ENCODE measurements at regions not wholly inside any gene's neighbourhood (a gene's known extent, or its start where the extent isn't known, plus 50 kb on each side); places are given as distances from the start of the nearest gene placed in this dataset.
"Not testable (repeated sequence)": the region's sequence is repeated elsewhere in the genome, so short reads cannot be mapped to it uniquely, and the experiment has no call there.

DNA sequence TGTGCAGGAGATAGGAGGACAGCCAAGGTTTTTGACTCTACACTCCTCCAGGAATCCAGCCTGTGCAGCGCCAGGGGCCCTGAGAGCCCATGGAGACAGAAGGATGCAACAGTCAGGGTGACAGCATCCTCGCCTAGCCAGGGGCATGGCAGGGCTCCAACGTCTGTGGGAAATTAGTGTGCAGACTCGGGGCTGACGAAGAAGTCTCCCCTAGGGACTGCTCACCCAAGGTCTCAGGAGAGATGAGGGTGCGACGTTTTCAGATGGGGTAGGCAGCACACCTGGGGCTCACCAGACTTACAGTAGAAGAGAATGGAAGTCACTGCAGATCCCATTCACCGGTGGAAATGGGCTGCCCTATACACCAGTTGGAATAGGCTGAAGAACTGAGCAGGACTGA lies 241.7 kb downstream of the SETD4 start:
- no peaks in the 10 kb centered on the region for H3K9me3 ChIP-seq
- H4K20me1 ChIP-seq, result no peaks in the 10 kb centered on the region
- no peak overlapping the region for H3K4me3 ChIP-seq
- no peak for TF ChIP-seq Cebpa-rat (IDR thresholded peaks at IDR 0.05)
- no peaks in the 10 kb centered on the region for H3K36me3 ChIP-seq
- H3K27me3 ChIP-seq, result no peaks in the 10 kb centered on the region
- no peak overlapping the region for H3K27ac ChIP-seq
- no peaks in the 10 kb centered on the region for H3K4me1 ChIP-seq
- H3K4me2 ChIP-seq, result 0 out of 2 replicates have a peak overlapping the region, but pooled peaks have one; percentile 1
- no peak overlapping the region for H3K9ac ChIP-seq

DNA sequence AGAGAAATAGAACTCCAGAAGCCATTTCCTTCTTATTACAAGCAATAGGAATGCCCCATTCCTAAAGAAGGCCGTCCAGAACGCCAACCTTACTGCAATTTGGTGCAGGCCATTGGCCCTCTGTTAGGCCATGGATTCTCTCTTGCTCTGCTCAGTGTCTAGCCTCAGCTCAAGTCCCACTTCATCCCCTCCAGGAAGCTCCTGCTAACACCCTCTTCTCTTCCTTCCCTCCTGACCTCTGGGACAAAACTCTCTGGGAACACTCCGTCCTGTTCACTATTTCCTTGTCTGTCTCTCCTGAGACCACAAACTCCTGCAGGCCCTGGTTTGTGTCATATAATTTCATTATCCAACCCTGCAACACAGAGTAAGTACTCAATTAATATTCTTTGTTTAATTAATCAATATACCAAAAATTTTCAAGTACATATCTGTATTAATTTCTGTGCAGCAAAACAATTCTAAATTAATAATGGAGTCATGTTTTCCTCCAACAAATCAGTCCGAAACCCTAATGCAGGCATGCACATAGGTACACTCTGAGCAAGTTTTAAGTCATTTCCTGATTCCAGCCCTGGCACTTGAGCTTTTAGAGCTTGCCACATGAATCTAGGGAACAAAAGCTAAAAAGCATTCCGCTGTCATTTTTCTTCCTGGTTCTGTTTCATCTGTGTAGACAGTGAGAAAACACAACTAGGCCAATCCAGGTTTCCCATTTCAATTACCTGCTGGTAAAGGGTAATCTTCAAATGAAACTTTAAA lies 245.3 kb downstream of the SETD4 start:
- H3K4me1 ChIP-seq, result no peaks in the 10 kb centered on the region

DNA sequence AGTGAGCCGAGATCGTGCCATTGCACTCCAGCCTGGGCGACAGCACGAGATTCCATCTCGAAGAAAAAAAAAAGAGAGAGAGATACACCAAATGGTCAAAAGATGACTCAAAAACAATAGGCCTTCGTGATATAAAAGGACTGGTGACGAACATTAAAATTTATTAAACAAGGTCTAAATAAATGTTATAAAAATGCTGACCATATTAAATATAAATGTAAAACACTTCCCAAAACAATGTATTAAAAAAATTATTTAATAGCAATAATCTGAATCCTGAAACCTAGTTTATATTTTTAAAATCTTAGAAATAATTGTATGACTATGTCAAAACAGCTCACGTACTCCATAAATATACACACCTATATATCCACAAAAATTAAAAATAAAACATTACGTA lies 247.6 kb downstream of the SETD4 start:
- no peak overlapping the region for H3K27ac ChIP-seq
- no peak overlapping the region for H3K4me3 ChIP-seq
- no peak for TF ChIP-seq Cebpa-rat (IDR thresholded peaks at IDR 0.05)
- no peaks in the 10 kb centered on the region for H3K27me3 ChIP-seq
- no peaks in the 10 kb centered on the region for H4K20me1 ChIP-seq
- peaks cover 12% of the 10 kb centered on the region; the same call in 1 of the 2 replicates for H3K9me3 ChIP-seq
- H3K4me1 ChIP-seq, result no peaks in the 10 kb centered on the region
- no peak overlapping the region for H3K4me2 ChIP-seq
- no peaks in the 10 kb centered on the region for H3K36me3 ChIP-seq
- H3K9ac ChIP-seq, result no peak overlapping the region

More for the DNA sequence above, 245.3 kb downstream of the SETD4 start:
- no peak for TF ChIP-seq Cebpa-rat (IDR thresholded peaks at IDR 0.05)
- no peak overlapping the region for H3K4me2 ChIP-seq
- H3K4me3 ChIP-seq, result no peak overlapping the region
- H3K9ac ChIP-seq, result no peak overlapping the region
- H3K27ac ChIP-seq, result no peak overlapping the region
- no peaks in the 10 kb centered on the region; the same call in 1 of the 2 replicates for H3K9me3 ChIP-seq
- no peaks in the 10 kb centered on the region for H4K20me1 ChIP-seq
- no peaks in the 10 kb centered on the region for H3K27me3 ChIP-seq
- no peaks in the 10 kb centered on the region for H3K36me3 ChIP-seq

DNA sequence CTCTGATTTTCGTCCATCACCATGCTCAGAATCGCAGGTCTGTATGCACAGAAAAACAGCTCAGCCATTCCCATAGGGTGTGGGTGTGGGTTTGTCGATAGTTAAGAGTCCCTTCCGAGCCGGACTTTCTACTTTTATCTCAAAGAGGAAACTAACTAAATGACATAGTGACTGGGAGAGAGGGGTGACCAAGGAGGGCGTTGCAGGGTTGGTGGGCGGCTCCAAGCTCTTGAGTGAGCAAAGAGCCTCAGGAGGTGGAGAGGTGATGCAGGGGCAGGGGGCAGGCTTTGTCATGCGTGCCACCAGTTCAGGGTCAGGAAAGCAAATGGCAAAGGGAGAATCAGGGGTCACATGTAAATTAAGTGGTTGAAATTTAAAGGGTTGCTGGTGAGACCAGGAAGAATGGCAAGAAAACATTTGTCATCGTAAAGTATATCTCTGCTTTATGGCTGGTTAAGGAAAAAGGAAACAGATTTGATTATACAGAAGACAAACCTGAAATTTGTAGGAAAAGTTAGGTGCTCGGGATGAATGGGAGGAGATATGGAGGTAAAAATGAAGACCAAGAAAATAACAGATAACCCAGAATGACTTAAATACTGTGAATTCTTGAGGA lies 249.0 kb downstream of the SETD4 start:
- Histone ChIP-seq H3K36me3 (no peaks in the 10 kb centered on the region), H3K9me3 (peaks cover 26% of the 10 kb centered on the region), H3K4me2 (no peak overlapping the region), H3K27ac (no peak overlapping the region), H3K4me3 (no peak overlapping the region), H4K20me1 (no peaks in the 10 kb centered on the region), H3K4me1 (no peaks in the 10 kb centered on the region), H3K9ac (no peak overlapping the region), H3K27me3 (no peaks in the 10 kb centered on the region)
- TF ChIP-seq Cebpa-rat (IDR thresholded peaks at IDR 0.05), result no peak

DNA sequence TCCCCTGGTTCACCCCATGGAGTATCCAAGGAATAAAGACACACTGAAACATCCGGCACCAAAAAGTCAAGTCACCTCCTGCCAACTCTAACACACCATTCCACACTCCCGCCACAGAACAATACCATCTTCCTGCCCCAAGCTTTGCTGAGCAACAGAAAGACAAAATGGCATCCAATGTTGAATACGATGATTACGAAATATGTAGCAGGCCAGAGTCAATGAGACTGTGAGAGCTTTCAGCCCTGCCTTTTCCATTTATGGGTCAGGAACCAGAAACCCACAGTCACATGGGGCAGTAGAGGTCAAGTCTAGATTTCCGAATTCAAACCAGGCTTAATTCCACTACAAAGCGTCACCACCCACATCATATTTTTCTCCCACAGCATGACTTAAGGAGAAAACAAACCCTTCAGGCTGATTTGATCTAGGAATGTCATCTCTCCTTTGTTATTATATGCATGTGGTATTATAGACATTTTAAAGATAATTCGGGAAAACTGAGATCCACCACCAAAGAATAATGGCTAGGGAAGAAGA lies 249.8 kb downstream of the SETD4 start:
- H3K4me3 ChIP-seq, result no peak overlapping the region
- no peak overlapping the region for H3K9ac ChIP-seq

DNA sequence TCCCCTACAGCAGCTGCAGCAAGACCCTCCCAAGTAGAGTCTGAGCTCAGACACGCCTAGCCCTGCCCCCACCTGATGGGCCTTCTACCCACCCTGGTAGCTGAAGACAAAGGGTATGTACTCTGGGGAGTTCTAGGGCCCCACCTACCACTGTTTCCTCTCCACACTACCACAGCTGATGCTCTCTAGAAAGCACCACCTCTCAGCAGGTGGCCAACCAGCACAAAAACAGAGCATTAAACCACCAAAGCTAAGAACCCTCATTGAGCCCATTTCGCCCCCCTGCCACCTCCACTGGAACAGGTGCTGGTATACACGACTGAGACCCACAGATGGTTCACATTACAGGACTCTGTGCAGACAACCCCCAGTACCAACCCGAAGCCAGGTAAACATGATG lies 258.9 kb downstream of the SETD4 start:
- Histone ChIP-seq H3K27me3 (no peaks in the 10 kb centered on the region), H3K9me3 (peaks cover 68% of the 10 kb centered on the region), H3K4me2 (peak overlapping the region; percentile 43), H4K20me1 (no peaks in the 10 kb centered on the region), H3K27ac (no peak overlapping the region), H3K4me3 (no peak overlapping the region), H3K36me3 (no peaks in the 10 kb centered on the region), H3K9ac (no peak overlapping the region), H3K4me1 (peaks cover 10% of the 10 kb centered on the region)
- TF ChIP-seq Cebpa-rat (IDR thresholded peaks at IDR 0.05), result no peak

More for the DNA sequence above, 249.8 kb downstream of the SETD4 start:
- Histone ChIP-seq H3K27me3 (no peaks in the 10 kb centered on the region), H4K20me1 (no peaks in the 10 kb centered on the region), H3K4me2 (no peak overlapping the region), H3K4me1 (no peaks in the 10 kb centered on the region), H3K9me3 (peaks cover 34% of the 10 kb centered on the region), H3K27ac (no peak overlapping the region), H3K36me3 (no peaks in the 10 kb centered on the region)
- no peak for TF ChIP-seq Cebpa-rat (IDR thresholded peaks at IDR 0.05)

DNA sequence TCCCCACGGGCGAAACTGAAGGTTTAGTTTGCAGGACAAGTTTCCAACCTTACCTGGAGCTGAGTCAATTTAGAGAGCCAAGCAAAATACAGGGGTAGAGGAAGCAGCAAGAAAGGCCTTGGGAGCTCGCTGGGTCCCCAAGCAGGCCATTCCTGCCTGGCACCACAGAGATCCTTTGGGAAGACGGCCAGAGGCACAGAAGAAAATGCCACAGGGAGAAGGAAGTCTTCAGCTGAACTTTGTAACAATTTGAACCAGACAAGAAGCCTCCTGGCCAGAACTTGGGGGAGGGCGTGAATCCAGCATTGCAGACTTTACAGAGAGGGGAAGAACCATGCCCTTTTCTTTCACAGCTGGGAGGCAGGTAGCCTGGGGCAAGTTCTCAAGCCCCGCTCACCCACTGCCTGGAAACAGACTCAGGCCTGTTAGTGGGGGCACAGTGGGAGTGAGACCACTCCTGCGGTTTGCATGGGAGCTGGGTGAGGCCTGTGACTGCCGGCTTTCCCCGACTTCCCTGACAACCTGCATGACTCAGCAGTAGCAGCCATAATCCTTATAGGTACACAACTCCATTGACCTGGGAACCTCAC lies 259.4 kb downstream of the SETD4 start:
- H3K36me3 ChIP-seq, H3K9ac ChIP-seq, H4K20me1 ChIP-seq, H3K27ac ChIP-seq, H3K27me3 ChIP-seq, H3K4me3 ChIP-seq: not testable (repeated sequence)
- Histone ChIP-seq H3K9me3 (peaks cover 67% of the 10 kb centered on the region), H3K4me1 (peaks cover 10% of the 10 kb centered on the region), H3K4me2 (peak overlapping the region; percentile 43)

DNA sequence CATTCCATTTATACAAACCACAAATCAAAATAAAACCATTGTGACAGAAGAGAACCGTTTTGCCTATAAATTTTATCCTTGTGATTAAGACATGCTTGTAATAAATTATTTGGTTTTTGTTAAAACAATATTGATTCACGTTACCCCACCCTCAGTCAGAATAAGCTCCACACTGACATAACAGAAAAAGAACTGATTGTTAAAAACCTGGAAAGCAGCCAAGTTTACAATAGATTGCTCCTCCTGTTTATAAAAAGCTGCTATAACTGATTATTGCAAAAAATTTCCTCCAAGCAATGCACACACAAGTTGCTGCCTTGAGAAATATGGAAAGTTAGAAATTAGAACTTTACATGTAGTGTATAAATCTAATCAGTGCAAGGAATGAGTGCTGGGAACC lies 263.5 kb downstream of the SETD4 start:
- Histone ChIP-seq H3K27me3 (no peaks in the 10 kb centered on the region), H3K9ac (no peak overlapping the region), H3K9me3 (peaks cover 35% of the 10 kb centered on the region), H3K36me3 (no peaks in the 10 kb centered on the region), H3K27ac (no peak overlapping the region), H3K4me1 (peaks cover 33% of the 10 kb centered on the region), H4K20me1 (no peaks in the 10 kb centered on the region), H3K4me2 (no peak overlapping the region), H3K4me3 (no peak overlapping the region)
- no peak for TF ChIP-seq Cebpa-rat (IDR thresholded peaks at IDR 0.05)

DNA sequence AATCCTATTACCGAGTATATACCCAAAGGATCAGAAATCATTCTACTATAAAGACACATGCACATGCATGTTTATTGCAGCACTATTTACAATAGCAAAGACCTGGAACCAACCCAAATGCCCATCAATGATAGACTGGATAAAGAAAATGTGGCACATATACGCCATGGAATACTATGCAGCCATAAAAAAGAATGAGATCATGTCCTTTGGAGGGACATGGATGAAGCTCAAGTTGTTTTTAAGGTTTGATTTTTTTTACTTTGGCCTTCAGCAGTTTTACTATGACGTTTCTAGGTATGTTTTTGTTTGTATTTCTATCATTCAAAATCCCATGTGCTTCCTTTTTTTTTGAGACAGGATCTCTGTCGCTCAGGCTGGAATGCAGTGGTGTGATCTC lies 265.8 kb downstream of the SETD4 start:
- not testable (repeated sequence) for H3K27me3 ChIP-seq, H3K27ac ChIP-seq, H3K36me3 ChIP-seq

More for the DNA sequence above, 265.8 kb downstream of the SETD4 start:
- H3K4me2 ChIP-seq, H4K20me1 ChIP-seq, H3K4me3 ChIP-seq, H3K9ac ChIP-seq: not testable (repeated sequence)
- peaks cover 18% of the 10 kb centered on the region for H3K9me3 ChIP-seq
- peaks cover 26% of the 10 kb centered on the region for H3K4me1 ChIP-seq
